ENCODE measurements at regions not wholly inside any gene's neighbourhood (a gene's known extent, or its start where the extent isn't known, plus 50 kb on each side); places are given as distances from the start of the nearest gene placed in this dataset.

- DNase-seq, result no peak
Observed at GRCh38 chr6:15993716-15994228, 135.1 kb upstream of the MYLIP start.

- DNase-seq, result no peak
Observed at GRCh38 chr6:15990179-15990578, 138.7 kb upstream of the MYLIP start.

GRCh38 chr6:15989397-15989796 is 139.5 kb upstream of the MYLIP start:
- no peak for DNase-seq

- DNase-seq, result no peak
Observed at GRCh38 chr6:15987569-15987968, 141.3 kb upstream of the MYLIP start.

- no peak for DNase-seq
Observed at GRCh38 chr6:15986027-15986629, 142.8 kb upstream of the MYLIP start.

GRCh38 chr6:15985379-15985959 is 143.4 kb upstream of the MYLIP start:
- no peak for DNase-seq

GRCh38 chr6:15981956-15982355 is 146.9 kb upstream of the MYLIP start:
- no peak for DNase-seq

- DNase-seq, result no peak
Observed at GRCh38 chr6:15980801-15981200, 148.1 kb upstream of the MYLIP start.

GRCh38 chr6:15978426-15978825 is 150.5 kb upstream of the MYLIP start:
- DNase-seq, result no peak

GRCh38 chr6:15977050-15977449 is 151.8 kb upstream of the MYLIP start:
- DNase-seq, result no peak

GRCh38 chr6:15974817-15975216 is 154.1 kb upstream of the MYLIP start:
- DNase-seq, result no peak

GRCh38 chr6:15970517-15970916 is 158.4 kb upstream of the MYLIP start:
- DNase-seq, result no peak

- no peak for DNase-seq
Observed at GRCh38 chr6:15969236-15969778, 159.6 kb upstream of the MYLIP start.

GRCh38 chr6:15968519-15968918 is 160.4 kb upstream of the MYLIP start:
- no peak for DNase-seq

- DNase-seq, result no peak
Observed at GRCh38 chr6:15966000-15966520, 162.8 kb upstream of the MYLIP start.

- no peak for DNase-seq
Observed at GRCh38 chr6:15962449-15962764, 166.5 kb upstream of the MYLIP start.

GRCh38 chr6:15961635-15962448 is 167.0 kb upstream of the MYLIP start:
- DNase-seq, result no peak

GRCh38 chr6:15960740-15961634 is 167.9 kb upstream of the MYLIP start:
- no peak for DNase-seq

- DNase-seq, result no peak
Observed at GRCh38 chr6:15957655-15958169, 171.2 kb upstream of the MYLIP start.

- no peak for DNase-seq
Observed at GRCh38 chr6:15956205-15957106, 172.4 kb upstream of the MYLIP start.

GRCh38 chr6:15955484-15955883 is 173.4 kb upstream of the MYLIP start:
- DNase-seq, result no peak
